Brain microvascular endothelial cell (primary cell): ENCODE measurements at regions not wholly inside any gene's neighbourhood (a gene's known extent, or its start where the extent isn't known, plus 50 kb on each side); places are given as distances from the start of the nearest gene placed in this dataset.
"Not testable (repeated sequence)": the region's sequence is repeated elsewhere in the genome, so short reads cannot be mapped to it uniquely, and the experiment has no call there.

Experiments used
- DNase-seq: peaks from one replicate; pipeline ENCODE4 v3.0.0-alpha.2; 2020
- H3K27ac ChIP-seq: fragments of 250-450 bp; sonication (Bioruptor Pico); 2 replicates; pipeline ENCODE4 v1.5.1; 2020; ENCODE audit warnings: mild to moderate bottlenecking, moderate library complexity
- H3K27me3 ChIP-seq: fragments of 250-450 bp; sonication (Bioruptor Pico); replicated peaks from 2 replicates; pipeline ENCODE4 v1.5.1; 2020; ENCODE audit warnings: mild to moderate bottlenecking
- H3K36me3 ChIP-seq: fragments of 250-450 bp; sonication (Bioruptor Pico); replicated peaks from 2 replicates; pipeline ENCODE4 v1.5.1; 2020; ENCODE audit warnings: mild to moderate bottlenecking
- H3K4me3 ChIP-seq: 2 replicates; pipeline ENCODE4 v1.5.1; 2011; ENCODE audit warnings: low read depth, mild to moderate bottlenecking, control low read depth, low read length, moderate library complexity
- in situ Hi-C: cut with HindIII; loops from 2 replicates; pipeline ENCODE4 v1.10.0; 2017; ENCODE audit warnings: low sequenced_read_pairs, low pct_ligation_motif_present
- TF ChIP-seq, protein P1 (sequence below): IDR thresholded peaks from 2 replicates; pipeline ENCODE4 v1.5.1; 2011; ENCODE audit warnings: low read depth, mild to moderate bottlenecking, moderate library complexity, low read length, control low read depth, inconsistent platforms; ENCODE audit errors: missing control alignments

DNA sequence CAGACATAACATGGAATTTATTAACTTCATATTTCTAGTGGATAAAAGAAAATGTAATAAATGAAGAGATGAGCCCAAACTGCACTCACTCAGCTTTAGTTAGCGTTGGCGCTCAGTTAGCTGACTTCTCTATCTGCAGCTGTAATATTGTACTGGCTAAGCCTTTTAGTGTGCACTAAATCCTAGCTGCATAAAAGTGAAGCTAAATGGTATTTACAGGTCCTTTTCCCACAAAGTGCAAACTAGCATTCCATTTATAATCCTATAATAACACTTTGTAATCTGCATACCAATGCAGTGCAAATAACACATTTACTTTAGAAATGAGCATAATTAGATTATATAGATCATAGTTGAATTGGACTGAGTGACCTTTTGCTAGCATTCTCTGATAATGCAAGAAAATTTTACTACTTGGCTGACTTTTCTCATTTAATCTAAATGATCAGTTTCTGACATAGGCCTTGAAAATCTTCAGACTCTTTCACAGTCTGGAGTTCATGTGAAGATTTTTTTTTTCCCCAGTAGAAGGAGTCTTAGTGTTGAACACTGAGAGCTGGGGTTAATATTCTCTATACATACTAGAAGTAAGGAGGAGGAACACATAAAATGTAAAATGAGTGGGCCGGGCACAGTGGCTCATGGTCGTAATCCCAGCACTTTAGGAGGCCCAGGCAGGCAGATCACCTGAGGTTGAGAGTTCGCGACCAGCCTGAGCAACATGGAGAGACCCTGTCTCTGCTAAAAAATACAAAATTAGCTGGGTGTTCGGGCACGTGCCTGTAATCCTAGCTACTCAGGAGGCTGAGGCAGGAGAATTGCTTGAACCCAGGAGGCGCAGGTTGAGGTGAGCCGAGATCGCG is 1426.4 kb downstream of the PCDH9 start:
- no peak overlapping the region for H3K27ac ChIP-seq
- DNase-seq = no peak
- H3K27me3 ChIP-seq = no peaks in the 10 kb centered on the region
- TF ChIP-seq, protein P1, sequence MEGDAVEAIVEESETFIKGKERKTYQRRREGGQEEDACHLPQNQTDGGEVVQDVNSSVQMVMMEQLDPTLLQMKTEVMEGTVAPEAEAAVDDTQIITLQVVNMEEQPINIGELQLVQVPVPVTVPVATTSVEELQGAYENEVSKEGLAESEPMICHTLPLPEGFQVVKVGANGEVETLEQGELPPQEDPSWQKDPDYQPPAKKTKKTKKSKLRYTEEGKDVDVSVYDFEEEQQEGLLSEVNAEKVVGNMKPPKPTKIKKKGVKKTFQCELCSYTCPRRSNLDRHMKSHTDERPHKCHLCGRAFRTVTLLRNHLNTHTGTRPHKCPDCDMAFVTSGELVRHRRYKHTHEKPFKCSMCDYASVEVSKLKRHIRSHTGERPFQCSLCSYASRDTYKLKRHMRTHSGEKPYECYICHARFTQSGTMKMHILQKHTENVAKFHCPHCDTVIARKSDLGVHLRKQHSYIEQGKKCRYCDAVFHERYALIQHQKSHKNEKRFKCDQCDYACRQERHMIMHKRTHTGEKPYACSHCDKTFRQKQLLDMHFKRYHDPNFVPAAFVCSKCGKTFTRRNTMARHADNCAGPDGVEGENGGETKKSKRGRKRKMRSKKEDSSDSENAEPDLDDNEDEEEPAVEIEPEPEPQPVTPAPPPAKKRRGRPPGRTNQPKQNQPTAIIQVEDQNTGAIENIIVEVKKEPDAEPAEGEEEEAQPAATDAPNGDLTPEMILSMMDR = no peak
- H3K4me3 ChIP-seq = no peak overlapping the region
- H3K36me3 ChIP-seq = no peaks in the 10 kb centered on the region
- in situ Hi-C loops = no loop called here

DNA sequence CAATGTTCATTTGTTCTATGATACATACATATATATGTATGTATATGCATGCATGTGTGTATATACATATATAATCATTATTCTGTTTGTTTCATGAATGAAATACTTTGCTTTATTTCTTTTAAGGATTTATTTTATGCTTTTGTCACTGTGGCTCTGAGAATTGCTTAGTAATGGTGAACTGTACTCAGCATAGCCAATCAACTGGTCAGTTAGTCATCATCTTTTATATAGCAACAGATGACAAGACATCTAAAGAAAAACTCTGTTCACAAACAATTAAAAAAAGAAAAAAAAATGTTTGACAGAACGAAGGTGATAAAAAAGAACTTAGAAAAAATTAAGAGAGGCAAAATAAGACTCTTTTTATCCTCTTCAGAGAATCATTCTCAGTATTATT is 1440.3 kb downstream of the PCDH9 start:
- H3K27me3 ChIP-seq = no peaks in the 10 kb centered on the region
- in situ Hi-C loops = no loop called here
- H3K4me3 ChIP-seq = no peak overlapping the region
- TF ChIP-seq, protein P1 = no peak
- no peak overlapping the region for H3K27ac ChIP-seq
- no peaks in the 10 kb centered on the region for H3K36me3 ChIP-seq
- DNase-seq = no peak

DNA sequence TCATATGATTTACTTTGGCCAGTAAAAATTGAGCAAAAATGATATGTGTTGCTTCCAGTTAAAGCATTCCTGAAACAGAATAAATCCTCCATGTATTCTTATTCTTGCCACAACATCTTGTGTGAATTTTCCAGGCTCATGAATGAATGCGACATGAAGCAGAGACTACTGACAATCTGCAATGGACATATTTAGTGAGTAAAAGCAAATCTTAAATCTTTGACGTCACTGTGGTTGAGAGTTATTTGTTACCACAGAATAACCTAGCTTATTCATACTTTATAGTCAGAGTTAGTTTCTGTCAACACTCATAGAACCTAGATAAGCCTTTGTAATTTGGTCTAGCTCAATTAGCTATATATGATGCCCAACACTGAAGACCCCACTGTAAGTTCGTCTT is 1443.1 kb downstream of the PCDH9 start:
- Histone ChIP-seq H3K27ac (no peak overlapping the region), H3K27me3 (no peaks in the 10 kb centered on the region), H3K36me3 (no peaks in the 10 kb centered on the region), H3K4me3 (no peak overlapping the region)
- in situ Hi-C loops = no loop called here
- TF ChIP-seq, protein P1 = no peak
- DNase-seq = no peak

DNA sequence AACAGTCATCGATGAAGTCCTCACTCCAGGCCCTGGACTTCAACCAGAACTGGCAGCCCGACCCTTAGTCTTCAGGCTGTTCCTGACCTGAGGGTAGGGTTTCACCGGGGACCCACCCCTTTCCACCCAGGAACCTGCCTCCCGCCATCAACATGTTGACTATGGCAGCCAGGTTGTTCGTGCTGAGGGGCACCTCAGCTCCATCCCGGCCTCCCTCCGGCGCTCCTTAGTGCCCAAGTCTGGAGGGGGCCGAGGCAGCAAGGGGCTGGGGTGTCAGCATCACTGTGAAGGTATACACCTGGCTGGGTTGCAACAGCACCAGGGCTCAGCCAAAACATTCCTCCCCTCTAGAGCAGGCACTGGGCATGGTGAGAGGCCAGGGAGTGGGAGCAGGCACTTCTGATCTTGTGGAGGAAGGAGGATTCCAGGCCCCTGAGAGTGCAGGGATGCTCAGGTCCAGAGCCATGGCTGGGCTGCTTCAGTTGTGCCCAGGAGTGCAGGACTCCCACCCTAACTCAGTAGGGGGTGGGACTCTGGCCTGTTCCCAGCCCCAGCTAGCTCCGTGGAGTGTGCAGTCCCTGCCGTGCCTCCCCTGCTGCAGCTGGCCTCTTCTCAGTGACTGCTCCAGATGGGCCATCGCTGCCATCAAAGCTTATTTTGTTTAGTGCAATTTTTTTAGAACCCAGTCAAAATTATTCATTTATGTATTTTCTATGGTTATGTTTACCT is 1445.9 kb downstream of the PCDH9 start:
- in situ Hi-C loops = no loop called here
- no peak for DNase-seq
- Histone ChIP-seq H3K4me3 (no peak overlapping the region), H3K36me3 (no peaks in the 10 kb centered on the region), H3K27me3 (no peaks in the 10 kb centered on the region), H3K27ac (no peak overlapping the region)
- TF ChIP-seq, protein P1 = no peak

DNA sequence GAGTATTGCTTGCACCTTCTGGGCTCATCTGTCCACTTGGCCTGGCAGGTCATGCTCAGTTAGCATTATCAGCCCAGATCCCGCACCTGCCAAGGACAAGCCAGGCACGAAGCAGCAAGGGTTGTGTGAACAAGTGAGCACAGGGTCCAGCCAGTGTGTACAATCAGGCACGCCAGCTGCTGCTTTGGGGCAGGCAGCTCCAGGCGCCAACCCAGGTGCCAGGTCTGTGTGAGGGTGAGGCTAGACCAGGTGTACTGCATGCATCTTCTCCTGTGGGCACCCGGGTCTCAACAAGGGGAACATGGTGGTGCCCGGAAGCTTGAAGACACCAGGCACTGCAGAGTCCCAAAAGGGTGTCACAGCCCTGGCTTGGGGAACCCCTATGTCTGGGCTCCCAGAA is 1446.8 kb downstream of the PCDH9 start:
- in situ Hi-C loops = no loop called here
- TF ChIP-seq, protein P1 = no peak
- no peaks in the 10 kb centered on the region for H3K27me3 ChIP-seq
- no peaks in the 10 kb centered on the region for H3K36me3 ChIP-seq
- no peak overlapping the region for H3K4me3 ChIP-seq
- H3K27ac ChIP-seq = no peak overlapping the region
- no peak for DNase-seq

DNA sequence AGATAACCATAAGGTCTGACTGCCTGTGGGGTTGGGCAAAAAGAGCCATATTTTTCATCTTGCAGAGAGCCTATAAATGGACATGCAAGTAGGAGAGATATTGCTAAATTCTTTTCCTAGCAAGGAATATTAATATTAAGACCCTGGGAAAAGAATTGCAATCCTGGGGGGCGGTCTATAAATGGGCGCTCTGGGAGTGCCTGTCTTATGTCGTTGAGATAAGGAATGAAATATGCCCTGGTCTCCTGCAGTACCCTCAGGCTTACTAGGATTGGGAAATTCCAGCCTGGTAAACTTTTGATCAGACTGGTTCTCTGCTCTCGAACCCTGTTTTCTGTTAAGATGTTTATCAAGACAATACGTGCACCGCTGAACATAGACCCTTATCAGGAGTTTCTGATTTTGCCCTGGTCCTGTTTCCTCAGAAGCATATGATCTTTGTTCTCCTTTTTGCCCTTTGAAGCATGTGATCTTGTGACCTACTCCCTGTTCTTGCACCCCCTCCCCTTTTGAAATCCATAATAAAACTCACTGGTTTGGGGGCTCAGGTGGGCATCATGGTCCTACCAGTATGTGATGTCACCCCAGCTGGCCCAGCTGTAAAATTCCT is 1458.3 kb downstream of the PCDH9 start:
- H3K27ac ChIP-seq, H3K4me3 ChIP-seq, DNase-seq, in situ Hi-C loops, H3K36me3 ChIP-seq, H3K27me3 ChIP-seq: not testable (repeated sequence)
